Activated T-helper 17 cell treated with anti-CD3 and anti-CD28 coated beads, Interleukin-2, amount 50 U/mL, for 72 hours (primary cell): ENCODE measurements at regions not wholly inside any gene's neighbourhood (a gene's known extent, or its start where the extent isn't known, plus 50 kb on each side); places are given as distances from the start of the nearest gene placed in this dataset.

Source experiments
- ATAC-seq: fragments of 150-1000 bp; cut with Tn5 transposase; replicated peaks from 2 replicates; pipeline ENCODE4 v1.10.0; 2021; ENCODE audit warnings: mild to moderate bottlenecking, moderate library complexity
- H3K27ac Mint-ChIP-seq: one replicate; pipeline ENCODE4 v1.8.0; 2022; ENCODE audit warnings: mixed read lengths
- H3K27me3 Mint-ChIP-seq: one replicate; pipeline ENCODE4 v1.8.0; 2022; ENCODE audit warnings: mixed read lengths
- H3K36me3 Mint-ChIP-seq: one replicate; pipeline ENCODE4 v1.8.0; 2022; ENCODE audit warnings: low read depth, mild to moderate bottlenecking, mixed read lengths
- H3K4me1 Mint-ChIP-seq: one replicate; pipeline ENCODE4 v1.8.0; 2022; ENCODE audit warnings: mixed read lengths
- H3K4me3 Mint-ChIP-seq: one replicate; pipeline ENCODE4 v1.8.0; 2022; ENCODE audit warnings: mild to moderate bottlenecking, mixed read lengths
- H3K9me3 Mint-ChIP-seq: one replicate; pipeline ENCODE4 v1.8.0; 2022; ENCODE audit warnings: mixed read lengths

GRCh38 chr12:114974826-114975639 lies 291.1 kb upstream of the TBX3 start:
- no peak for ATAC-seq
- Mint-ChIP-seq H3K36me3 (no peaks in the 10 kb centered on the region), H3K4me1 (no peaks in the 10 kb centered on the region), H3K27me3 (no peaks in the 10 kb centered on the region), H3K27ac (no peak overlapping the region), H3K9me3 (peaks cover 23% of the 10 kb centered on the region), H3K4me3 (no peak overlapping the region)

- H3K27me3 Mint-ChIP-seq: no peaks in the 10 kb centered on the region
- H3K27ac Mint-ChIP-seq: no peak overlapping the region
- no peak overlapping the region for H3K4me3 Mint-ChIP-seq
- no peak for ATAC-seq
- H3K36me3 Mint-ChIP-seq: no peaks in the 10 kb centered on the region
- H3K4me1 Mint-ChIP-seq: no peaks in the 10 kb centered on the region
- peaks cover 27% of the 10 kb centered on the region for H3K9me3 Mint-ChIP-seq
These were observed 290.4 kb upstream of the TBX3 start for GRCh38 chr12:114974333-114974732.

GRCh38 chr12:114968727-114969126 lies 284.8 kb upstream of the TBX3 start:
- Mint-ChIP-seq H3K4me1 (no peaks in the 10 kb centered on the region), H3K9me3 (peaks cover 26% of the 10 kb centered on the region), H3K27ac (no peak overlapping the region), H3K27me3 (no peaks in the 10 kb centered on the region), H3K4me3 (no peak overlapping the region), H3K36me3 (no peaks in the 10 kb centered on the region)
- ATAC-seq: no peak

- H3K4me1 Mint-ChIP-seq: no peaks in the 10 kb centered on the region
- H3K9me3 Mint-ChIP-seq: peaks cover 16% of the 10 kb centered on the region
- no peaks in the 10 kb centered on the region for H3K36me3 Mint-ChIP-seq
- no peak overlapping the region for H3K27ac Mint-ChIP-seq
- H3K4me3 Mint-ChIP-seq: no peak overlapping the region
- ATAC-seq: no peak
- H3K27me3 Mint-ChIP-seq: no peaks in the 10 kb centered on the region
These were observed 283.2 kb upstream of the TBX3 start for GRCh38 chr12:114967151-114967550.

- Mint-ChIP-seq H3K27me3 (no peaks in the 10 kb centered on the region), H3K36me3 (no peaks in the 10 kb centered on the region), H3K27ac (no peak overlapping the region), H3K4me3 (no peak overlapping the region), H3K4me1 (no peaks in the 10 kb centered on the region), H3K9me3 (peaks cover 16% of the 10 kb centered on the region)
- ATAC-seq: no peak
These were observed 280.9 kb upstream of the TBX3 start for GRCh38 chr12:114964841-114965240.

- ATAC-seq: no peak
- Mint-ChIP-seq H3K27ac (no peak overlapping the region), H3K4me3 (no peak overlapping the region), H3K27me3 (no peaks in the 10 kb centered on the region), H3K9me3 (peaks cover 10% of the 10 kb centered on the region), H3K36me3 (no peaks in the 10 kb centered on the region), H3K4me1 (no peaks in the 10 kb centered on the region)
These were observed 279.9 kb upstream of the TBX3 start for GRCh38 chr12:114963846-114964245.

GRCh38 chr12:114961491-114961890 lies 277.5 kb upstream of the TBX3 start:
- H3K4me3 Mint-ChIP-seq: no peak overlapping the region
- no peaks in the 10 kb centered on the region for H3K4me1 Mint-ChIP-seq
- H3K27me3 Mint-ChIP-seq: no peaks in the 10 kb centered on the region
- H3K36me3 Mint-ChIP-seq: no peaks in the 10 kb centered on the region
- peaks cover 15% of the 10 kb centered on the region for H3K9me3 Mint-ChIP-seq
- H3K27ac Mint-ChIP-seq: no peak overlapping the region
- ATAC-seq: no peak

- H3K4me3 Mint-ChIP-seq: no peak overlapping the region
- no peaks in the 10 kb centered on the region for H3K36me3 Mint-ChIP-seq
- H3K9me3 Mint-ChIP-seq: peaks cover 8% of the 10 kb centered on the region
- H3K4me1 Mint-ChIP-seq: no peaks in the 10 kb centered on the region
- ATAC-seq: no peak
- no peaks in the 10 kb centered on the region for H3K27me3 Mint-ChIP-seq
- no peak overlapping the region for H3K27ac Mint-ChIP-seq
These were observed 274.6 kb upstream of the TBX3 start for GRCh38 chr12:114958538-114958937.

- Mint-ChIP-seq H3K9me3 (peaks cover 8% of the 10 kb centered on the region), H3K4me1 (no peaks in the 10 kb centered on the region), H3K27me3 (no peaks in the 10 kb centered on the region), H3K4me3 (no peak overlapping the region), H3K36me3 (no peaks in the 10 kb centered on the region), H3K27ac (no peak overlapping the region)
- ATAC-seq: no peak
These were observed 273.2 kb upstream of the TBX3 start for GRCh38 chr12:114957225-114957624.

- no peaks in the 10 kb centered on the region for H3K4me1 Mint-ChIP-seq
- no peak for ATAC-seq
- H3K27ac Mint-ChIP-seq: no peak overlapping the region
- H3K27me3 Mint-ChIP-seq: no peaks in the 10 kb centered on the region
- no peaks in the 10 kb centered on the region for H3K36me3 Mint-ChIP-seq
- peaks cover 5% of the 10 kb centered on the region for H3K9me3 Mint-ChIP-seq
- H3K4me3 Mint-ChIP-seq: no peak overlapping the region
These were observed 271.5 kb upstream of the TBX3 start for GRCh38 chr12:114955414-114956014.

- Mint-ChIP-seq H3K27ac (no peak overlapping the region), H3K4me1 (no peaks in the 10 kb centered on the region), H3K36me3 (no peaks in the 10 kb centered on the region), H3K27me3 (no peaks in the 10 kb centered on the region), H3K4me3 (no peak overlapping the region), H3K9me3 (peaks cover 5% of the 10 kb centered on the region)
- ATAC-seq: no peak
These were observed 270.6 kb upstream of the TBX3 start for GRCh38 chr12:114954511-114955055.

- H3K9me3 Mint-ChIP-seq: peaks cover 9% of the 10 kb centered on the region
- H3K36me3 Mint-ChIP-seq: no peaks in the 10 kb centered on the region
- no peak overlapping the region for H3K27ac Mint-ChIP-seq
- H3K4me3 Mint-ChIP-seq: no peak overlapping the region
- ATAC-seq: no peak
- H3K4me1 Mint-ChIP-seq: no peaks in the 10 kb centered on the region
- no peaks in the 10 kb centered on the region for H3K27me3 Mint-ChIP-seq
These were observed 268.7 kb upstream of the TBX3 start for GRCh38 chr12:114952573-114953271.

GRCh38 chr12:114949058-114949820 lies 265.3 kb upstream of the TBX3 start:
- Mint-ChIP-seq H3K27me3 (no peaks in the 10 kb centered on the region), H3K4me3 (no peak overlapping the region), H3K4me1 (no peaks in the 10 kb centered on the region), H3K36me3 (no peaks in the 10 kb centered on the region), H3K9me3 (peaks cover 4% of the 10 kb centered on the region), H3K27ac (no peak overlapping the region)
- ATAC-seq: no peak

- H3K36me3 Mint-ChIP-seq: no peaks in the 10 kb centered on the region
- H3K4me3 Mint-ChIP-seq: no peak overlapping the region
- ATAC-seq: no peak
- peaks cover 10% of the 10 kb centered on the region for H3K9me3 Mint-ChIP-seq
- no peaks in the 10 kb centered on the region for H3K4me1 Mint-ChIP-seq
- no peak overlapping the region for H3K27ac Mint-ChIP-seq
- no peaks in the 10 kb centered on the region for H3K27me3 Mint-ChIP-seq
These were observed 261.4 kb upstream of the TBX3 start for GRCh38 chr12:114945351-114945750.
